ENCODE measurements at regions not wholly inside any gene's neighbourhood (a gene's known extent, or its start where the extent isn't known, plus 50 kb on each side); places are given as distances from the start of the nearest gene placed in this dataset.

DNA sequence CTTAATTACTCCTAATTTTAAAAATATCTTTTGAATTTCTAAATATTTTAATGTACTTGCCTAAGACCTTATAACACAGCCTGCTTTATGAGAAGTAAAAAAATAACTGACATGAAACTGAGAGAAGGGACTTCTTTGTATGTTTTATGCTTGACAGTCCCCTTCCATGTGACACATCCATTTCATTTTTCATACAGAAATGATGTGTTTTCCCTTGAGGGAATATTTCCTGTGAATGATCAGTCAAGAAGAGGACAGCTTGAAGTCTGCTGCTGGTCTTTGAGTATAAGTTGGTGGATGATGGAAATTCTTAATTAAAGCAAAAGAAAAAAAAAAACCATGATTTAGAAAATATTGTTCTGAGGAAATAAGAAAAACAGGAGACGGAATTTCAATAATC is 230.4 kb upstream of the KLHL1 start (continued):
- TF ChIP-seq FOSB (CRISPR knock-in tag; IDR thresholded peaks at IDR 0.05) (no peak), ZFP36 (IDR thresholded peaks at IDR 0.05; ENCODE audit: borderline replicate concordance, partially characterized antibody) (no peak), MAZ (IDR thresholded peaks at IDR 0.05; ENCODE audit: borderline replicate concordance, low read depth, low read length) (no peak), CBX2 (IDR thresholded peaks at IDR 0.05; ENCODE audit: borderline replicate concordance, low read depth) (no peak)

DNA sequence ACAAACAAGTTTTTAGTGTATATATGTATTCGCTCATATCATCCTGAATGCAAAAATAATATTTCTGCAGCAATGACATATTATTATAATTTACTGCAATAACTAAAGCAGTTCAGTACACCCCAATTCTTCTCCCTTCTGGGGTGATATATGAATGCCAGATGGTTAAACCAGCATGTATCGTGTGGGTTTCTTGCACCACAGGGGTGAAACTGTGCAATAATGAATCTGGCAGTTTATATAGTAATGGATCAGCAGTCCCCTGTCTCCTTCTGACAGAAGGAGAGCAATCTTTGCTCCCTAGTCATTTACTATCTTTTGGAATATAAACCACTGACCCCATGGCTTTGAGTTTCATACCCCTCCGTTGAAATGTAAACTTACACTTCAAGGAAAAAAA is 228.6 kb upstream of the KLHL1 start:
- WGBS (ENCODE audit: missing lambda C conversion rate), result 40% methylated on average over 3 of the region's 3 CpGs
- Histone ChIP-seq H3K4me3 (no peak overlapping the region), H3K9me3 (no peaks in the 10 kb centered on the region), H3K4me1 (no peaks in the 10 kb centered on the region), H3K27ac (no peak overlapping the region), H3K4me2 (no peak overlapping the region)
- POLR2A ChIA-PET, result no interaction called here
- DNase-seq (ENCODE audit: low read depth in 1 of 2, low spot score in 1 of 2), result no peak
- FAIRE-seq, result no peak
- no peak for ATAC-seq
- CTCF ChIA-PET, result no interaction called here
- no peak for TF ChIP-seq EHMT2 (IDR thresholded peaks at IDR 0.05; ENCODE audit: low read depth)
- TF ChIP-seq HOXB13 (CRISPR knock-in tag; IDR thresholded peaks at IDR 0.05; ENCODE audit: low read depth), result no peak
- TF ChIP-seq, protein P1, sequence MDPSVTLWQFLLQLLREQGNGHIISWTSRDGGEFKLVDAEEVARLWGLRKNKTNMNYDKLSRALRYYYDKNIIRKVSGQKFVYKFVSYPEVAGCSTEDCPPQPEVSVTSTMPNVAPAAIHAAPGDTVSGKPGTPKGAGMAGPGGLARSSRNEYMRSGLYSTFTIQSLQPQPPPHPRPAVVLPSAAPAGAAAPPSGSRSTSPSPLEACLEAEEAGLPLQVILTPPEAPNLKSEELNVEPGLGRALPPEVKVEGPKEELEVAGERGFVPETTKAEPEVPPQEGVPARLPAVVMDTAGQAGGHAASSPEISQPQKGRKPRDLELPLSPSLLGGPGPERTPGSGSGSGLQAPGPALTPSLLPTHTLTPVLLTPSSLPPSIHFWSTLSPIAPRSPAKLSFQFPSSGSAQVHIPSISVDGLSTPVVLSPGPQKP (IDR thresholded peaks at IDR 0.05; ENCODE audit: low read depth, low read length), result no peak
- TF ChIP-seq ESRRA (IDR thresholded peaks at IDR 0.05; ENCODE audit: borderline replicate concordance, low read length), result no peak
- no peak for TF ChIP-seq POLR2AphosphoS2 (conservative IDR thresholded peaks at IDR 0.05; ENCODE audit: low read length)
- TF ChIP-seq ZSCAN20 (CRISPR knock-in tag; IDR thresholded peaks at IDR 0.05), result no peak
- TF ChIP-seq CEBPB (IDR thresholded peaks at IDR 0.05), result no peak
- TF ChIP-seq PHF8 (IDR thresholded peaks at IDR 0.05; ENCODE audit: borderline replicate concordance, low read depth), result no peak
- TF ChIP-seq, protein P2, sequence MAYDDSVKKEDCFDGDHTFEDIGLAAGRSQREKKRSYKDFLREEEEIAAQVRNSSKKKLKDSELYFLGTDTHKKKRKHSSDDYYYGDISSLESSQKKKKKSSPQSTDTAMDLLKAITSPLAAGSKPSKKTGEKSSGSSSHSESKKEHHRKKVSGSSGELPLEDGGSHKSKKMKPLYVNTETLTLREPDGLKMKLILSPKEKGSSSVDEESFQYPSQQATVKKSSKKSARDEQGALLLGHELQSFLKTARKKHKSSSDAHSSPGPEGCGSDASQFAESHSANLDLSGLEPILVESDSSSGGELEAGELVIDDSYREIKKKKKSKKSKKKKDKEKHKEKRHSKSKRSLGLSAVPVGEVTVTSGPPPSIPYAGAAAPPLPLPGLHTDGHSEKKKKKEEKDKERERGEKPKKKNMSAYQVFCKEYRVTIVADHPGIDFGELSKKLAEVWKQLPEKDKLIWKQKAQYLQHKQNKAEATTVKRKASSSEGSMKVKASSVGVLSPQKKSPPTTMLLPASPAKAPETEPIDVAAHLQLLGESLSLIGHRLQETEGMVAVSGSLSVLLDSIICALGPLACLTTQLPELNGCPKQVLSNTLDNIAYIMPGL (CRISPR knock-in tag; IDR thresholded peaks at IDR 0.05; ENCODE audit: borderline replicate concordance), result no peak

DNA sequence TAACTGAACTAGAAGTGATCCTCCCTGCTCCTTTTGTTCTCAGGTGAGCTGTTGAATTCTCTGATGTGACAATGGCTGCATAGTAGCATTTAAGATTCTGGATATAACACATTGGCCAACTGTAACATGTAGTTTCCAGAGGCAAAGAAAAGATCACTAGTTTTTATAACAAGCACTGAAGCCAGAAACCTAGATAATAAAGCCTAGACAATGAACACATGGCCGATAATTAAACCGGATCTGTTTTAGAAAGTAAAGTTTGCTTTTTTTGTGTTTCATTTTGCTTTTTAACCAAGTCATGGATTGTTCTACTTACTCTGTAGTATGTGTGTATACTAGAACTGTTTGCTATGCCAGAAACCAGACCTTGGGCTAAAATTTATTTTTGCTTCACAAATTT is 225.5 kb upstream of the KLHL1 start:
- 62% methylated on average over 2 of the region's 2 CpGs for WGBS (ENCODE audit: missing lambda C conversion rate)
- Histone ChIP-seq H3K4me1 (no peaks in the 10 kb centered on the region), H3K4me3 (no peak overlapping the region), H3K27ac (no peak overlapping the region), H3K4me2 (no peak overlapping the region), H3K9me3 (no peaks in the 10 kb centered on the region)
- ATAC-seq, result no peak
- ChIA-PET POLR2A (no interaction called here), CTCF (no interaction called here)
- DNase-seq (ENCODE audit: low read depth in 1 of 2, low spot score in 1 of 2), result no peak
- no peak for FAIRE-seq
- TF ChIP-seq ZC3H11A (IDR thresholded peaks at IDR 0.05) (no peak), CHD2 (IDR thresholded peaks at IDR 0.05; ENCODE audit: low read length, partially characterized antibody) (no peak), NR3C1 (IDR thresholded peaks at IDR 0.05) (no peak), MYC (IDR thresholded peaks at IDR 0.05; ENCODE audit: borderline replicate concordance, low read length) (no peak), POLR2A (IDR thresholded peaks at IDR 0.05; ENCODE audit: low read length) (no peak), FOXS1 (CRISPR knock-in tag; IDR thresholded peaks at IDR 0.05) (no peak), CHD4 (IDR thresholded peaks at IDR 0.05; ENCODE audit: borderline replicate concordance) (no peak), GATA3 (IDR thresholded peaks at IDR 0.05; ENCODE audit: borderline replicate concordance) (no peak), HOXA7 (CRISPR knock-in tag; IDR thresholded peaks at IDR 0.05) (no peak), RCOR1 (IDR thresholded peaks at IDR 0.05; ENCODE audit: low read depth, low read length) (no peak)
- TF ChIP-seq, protein P3, sequence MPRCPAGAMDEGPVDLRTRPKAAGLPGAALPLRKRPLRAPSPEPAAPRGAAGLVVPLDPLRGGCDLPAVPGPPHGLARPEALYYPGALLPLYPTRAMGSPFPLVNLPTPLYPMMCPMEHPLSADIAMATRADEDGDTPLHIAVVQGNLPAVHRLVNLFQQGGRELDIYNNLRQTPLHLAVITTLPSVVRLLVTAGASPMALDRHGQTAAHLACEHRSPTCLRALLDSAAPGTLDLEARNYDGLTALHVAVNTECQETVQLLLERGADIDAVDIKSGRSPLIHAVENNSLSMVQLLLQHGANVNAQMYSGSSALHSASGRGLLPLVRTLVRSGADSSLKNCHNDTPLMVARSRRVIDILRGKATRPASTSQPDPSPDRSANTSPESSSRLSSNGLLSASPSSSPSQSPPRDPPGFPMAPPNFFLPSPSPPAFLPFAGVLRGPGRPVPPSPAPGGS (IDR thresholded peaks at IDR 0.05), result no peak
- TF ChIP-seq, protein P4, sequence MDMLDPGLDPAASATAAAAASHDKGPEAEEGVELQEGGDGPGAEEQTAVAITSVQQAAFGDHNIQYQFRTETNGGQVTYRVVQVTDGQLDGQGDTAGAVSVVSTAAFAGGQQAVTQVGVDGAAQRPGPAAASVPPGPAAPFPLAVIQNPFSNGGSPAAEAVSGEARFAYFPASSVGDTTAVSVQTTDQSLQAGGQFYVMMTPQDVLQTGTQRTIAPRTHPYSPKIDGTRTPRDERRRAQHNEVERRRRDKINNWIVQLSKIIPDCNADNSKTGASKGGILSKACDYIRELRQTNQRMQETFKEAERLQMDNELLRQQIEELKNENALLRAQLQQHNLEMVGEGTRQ (IDR thresholded peaks at IDR 0.05), result no peak
- TF ChIP-seq, protein P5, sequence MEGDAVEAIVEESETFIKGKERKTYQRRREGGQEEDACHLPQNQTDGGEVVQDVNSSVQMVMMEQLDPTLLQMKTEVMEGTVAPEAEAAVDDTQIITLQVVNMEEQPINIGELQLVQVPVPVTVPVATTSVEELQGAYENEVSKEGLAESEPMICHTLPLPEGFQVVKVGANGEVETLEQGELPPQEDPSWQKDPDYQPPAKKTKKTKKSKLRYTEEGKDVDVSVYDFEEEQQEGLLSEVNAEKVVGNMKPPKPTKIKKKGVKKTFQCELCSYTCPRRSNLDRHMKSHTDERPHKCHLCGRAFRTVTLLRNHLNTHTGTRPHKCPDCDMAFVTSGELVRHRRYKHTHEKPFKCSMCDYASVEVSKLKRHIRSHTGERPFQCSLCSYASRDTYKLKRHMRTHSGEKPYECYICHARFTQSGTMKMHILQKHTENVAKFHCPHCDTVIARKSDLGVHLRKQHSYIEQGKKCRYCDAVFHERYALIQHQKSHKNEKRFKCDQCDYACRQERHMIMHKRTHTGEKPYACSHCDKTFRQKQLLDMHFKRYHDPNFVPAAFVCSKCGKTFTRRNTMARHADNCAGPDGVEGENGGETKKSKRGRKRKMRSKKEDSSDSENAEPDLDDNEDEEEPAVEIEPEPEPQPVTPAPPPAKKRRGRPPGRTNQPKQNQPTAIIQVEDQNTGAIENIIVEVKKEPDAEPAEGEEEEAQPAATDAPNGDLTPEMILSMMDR (IDR thresholded peaks at IDR 0.05), result no peak
- TF ChIP-seq, protein P6, sequence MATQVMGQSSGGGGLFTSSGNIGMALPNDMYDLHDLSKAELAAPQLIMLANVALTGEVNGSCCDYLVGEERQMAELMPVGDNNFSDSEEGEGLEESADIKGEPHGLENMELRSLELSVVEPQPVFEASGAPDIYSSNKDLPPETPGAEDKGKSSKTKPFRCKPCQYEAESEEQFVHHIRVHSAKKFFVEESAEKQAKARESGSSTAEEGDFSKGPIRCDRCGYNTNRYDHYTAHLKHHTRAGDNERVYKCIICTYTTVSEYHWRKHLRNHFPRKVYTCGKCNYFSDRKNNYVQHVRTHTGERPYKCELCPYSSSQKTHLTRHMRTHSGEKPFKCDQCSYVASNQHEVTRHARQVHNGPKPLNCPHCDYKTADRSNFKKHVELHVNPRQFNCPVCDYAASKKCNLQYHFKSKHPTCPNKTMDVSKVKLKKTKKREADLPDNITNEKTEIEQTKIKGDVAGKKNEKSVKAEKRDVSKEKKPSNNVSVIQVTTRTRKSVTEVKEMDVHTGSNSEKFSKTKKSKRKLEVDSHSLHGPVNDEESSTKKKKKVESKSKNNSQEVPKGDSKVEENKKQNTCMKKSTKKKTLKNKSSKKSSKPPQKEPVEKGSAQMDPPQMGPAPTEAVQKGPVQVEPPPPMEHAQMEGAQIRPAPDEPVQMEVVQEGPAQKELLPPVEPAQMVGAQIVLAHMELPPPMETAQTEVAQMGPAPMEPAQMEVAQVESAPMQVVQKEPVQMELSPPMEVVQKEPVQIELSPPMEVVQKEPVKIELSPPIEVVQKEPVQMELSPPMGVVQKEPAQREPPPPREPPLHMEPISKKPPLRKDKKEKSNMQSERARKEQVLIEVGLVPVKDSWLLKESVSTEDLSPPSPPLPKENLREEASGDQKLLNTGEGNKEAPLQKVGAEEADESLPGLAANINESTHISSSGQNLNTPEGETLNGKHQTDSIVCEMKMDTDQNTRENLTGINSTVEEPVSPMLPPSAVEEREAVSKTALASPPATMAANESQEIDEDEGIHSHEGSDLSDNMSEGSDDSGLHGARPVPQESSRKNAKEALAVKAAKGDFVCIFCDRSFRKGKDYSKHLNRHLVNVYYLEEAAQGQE (IDR thresholded peaks at IDR 0.05), result no peak
